ENCODE measurements at regions not wholly inside any gene's neighbourhood (a gene's known extent, or its start where the extent isn't known, plus 50 kb on each side); places are given as distances from the start of the nearest gene placed in this dataset.

DNA sequence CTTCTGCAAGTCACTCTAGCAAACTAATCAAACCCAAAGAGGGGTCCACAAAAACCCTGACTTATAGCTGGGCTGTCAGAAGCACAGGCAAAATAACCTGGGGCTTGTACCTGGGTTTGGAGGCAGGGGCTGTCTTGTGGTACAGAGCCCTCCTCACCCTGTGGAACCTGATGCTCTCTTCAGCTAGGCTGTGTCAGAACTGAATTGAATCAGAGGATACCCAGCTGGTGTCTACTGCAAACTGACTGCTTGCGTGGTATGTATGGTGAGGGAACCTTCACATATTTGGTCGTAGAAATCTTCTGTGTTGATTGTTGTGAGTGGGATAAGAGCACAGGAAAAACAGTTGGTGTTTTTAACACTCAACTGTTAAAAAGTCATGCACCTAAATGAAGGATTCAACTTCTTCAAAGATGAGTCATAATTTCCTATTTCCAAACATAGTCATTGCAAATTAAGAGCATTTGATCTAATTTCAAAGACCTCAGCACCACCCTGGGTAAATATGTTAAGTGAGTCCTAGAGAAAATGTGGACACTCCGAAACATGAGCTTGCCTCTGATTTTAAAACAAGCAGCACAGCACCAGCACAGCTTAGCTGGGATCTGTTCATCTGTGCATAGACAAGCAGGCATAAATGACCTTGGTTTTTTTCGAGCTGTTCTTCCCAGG lies 840.2 kb downstream of the UQCRFS1 start:
- no peak overlapping the region for H2AFZ ChIP-seq (ENCODE audit: low read length)
- no peaks in the 10 kb centered on the region for H3K9me2 ChIP-seq (replicated peaks; ENCODE audit: low read depth, low read length)
- no peaks in the 10 kb centered on the region for H4K20me1 ChIP-seq (ENCODE audit: insufficient read depth, low read length, poor library complexity, severe bottlenecking)
- no peaks in the 10 kb centered on the region for H3K79me2 ChIP-seq (ENCODE audit: insufficient read depth, low read length)
- no peak overlapping the region for H3K9ac ChIP-seq (ENCODE audit: low read depth, low read length, poor library complexity, severe bottlenecking)
- no peak overlapping the region for H3K4me3 ChIP-seq (ENCODE audit: low read length, poor library complexity, severe bottlenecking)
- no peak for TF ChIP-seq EZH2phosphoT487 (IDR thresholded peaks at IDR 0.05; ENCODE audit: borderline replicate concordance)
- TF ChIP-seq, protein P1, sequence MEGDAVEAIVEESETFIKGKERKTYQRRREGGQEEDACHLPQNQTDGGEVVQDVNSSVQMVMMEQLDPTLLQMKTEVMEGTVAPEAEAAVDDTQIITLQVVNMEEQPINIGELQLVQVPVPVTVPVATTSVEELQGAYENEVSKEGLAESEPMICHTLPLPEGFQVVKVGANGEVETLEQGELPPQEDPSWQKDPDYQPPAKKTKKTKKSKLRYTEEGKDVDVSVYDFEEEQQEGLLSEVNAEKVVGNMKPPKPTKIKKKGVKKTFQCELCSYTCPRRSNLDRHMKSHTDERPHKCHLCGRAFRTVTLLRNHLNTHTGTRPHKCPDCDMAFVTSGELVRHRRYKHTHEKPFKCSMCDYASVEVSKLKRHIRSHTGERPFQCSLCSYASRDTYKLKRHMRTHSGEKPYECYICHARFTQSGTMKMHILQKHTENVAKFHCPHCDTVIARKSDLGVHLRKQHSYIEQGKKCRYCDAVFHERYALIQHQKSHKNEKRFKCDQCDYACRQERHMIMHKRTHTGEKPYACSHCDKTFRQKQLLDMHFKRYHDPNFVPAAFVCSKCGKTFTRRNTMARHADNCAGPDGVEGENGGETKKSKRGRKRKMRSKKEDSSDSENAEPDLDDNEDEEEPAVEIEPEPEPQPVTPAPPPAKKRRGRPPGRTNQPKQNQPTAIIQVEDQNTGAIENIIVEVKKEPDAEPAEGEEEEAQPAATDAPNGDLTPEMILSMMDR (conservative IDR thresholded peaks at IDR 0.05; ENCODE audit: low read length), result no peak
- no peaks in the 10 kb centered on the region for H3K36me3 ChIP-seq (ENCODE audit: insufficient read depth, low read length)
- no peaks in the 10 kb centered on the region for H3K27me3 ChIP-seq (ENCODE audit: insufficient read depth, low read length, poor library complexity, severe bottlenecking)
- H3K9me3 ChIP-seq (ENCODE audit: insufficient read depth, low read depth, low read length), result no peaks in the 10 kb centered on the region
- no peaks in the 10 kb centered on the region for H3K4me1 ChIP-seq (ENCODE audit: insufficient read depth, low read length, poor library complexity, severe bottlenecking)
- no peak overlapping the region for H3K4me2 ChIP-seq (ENCODE audit: low read depth, low read length, poor library complexity, severe bottlenecking)
- H3F3A ChIP-seq (ENCODE audit: low read depth), result no peaks in the 10 kb centered on the region

DNA sequence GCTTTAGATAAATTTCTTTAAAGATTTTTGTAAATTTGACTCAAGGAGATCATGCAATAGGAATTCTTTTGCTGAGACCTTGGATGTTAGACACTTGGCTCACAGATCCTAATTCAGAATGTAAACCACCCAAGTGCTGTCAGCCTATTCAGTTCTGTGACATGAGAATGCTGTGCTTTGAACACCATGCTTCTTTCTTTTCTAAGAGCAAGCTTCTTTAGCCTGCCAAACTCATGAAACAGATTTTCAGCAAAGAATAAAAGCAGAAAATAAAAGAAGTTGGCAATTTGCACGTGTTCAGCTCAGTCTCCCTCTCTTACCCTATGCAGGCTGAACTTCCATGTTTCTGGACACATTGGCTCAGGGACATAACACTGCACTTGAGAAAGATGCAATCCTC lies 845.8 kb downstream of the UQCRFS1 start:
- no peaks in the 10 kb centered on the region for H3K4me1 ChIP-seq (ENCODE audit: insufficient read depth, low read length, poor library complexity, severe bottlenecking)
- no peaks in the 10 kb centered on the region for H3K36me3 ChIP-seq (ENCODE audit: insufficient read depth, low read length)
- no peak overlapping the region for H3K9ac ChIP-seq (ENCODE audit: low read depth, low read length, poor library complexity, severe bottlenecking)
- no peak for TF ChIP-seq EZH2phosphoT487 (IDR thresholded peaks at IDR 0.05; ENCODE audit: borderline replicate concordance)
- TF ChIP-seq, protein P1 (conservative IDR thresholded peaks at IDR 0.05; ENCODE audit: low read length), result no peak
- no peaks in the 10 kb centered on the region for H3F3A ChIP-seq (ENCODE audit: low read depth)
- H3K9me3 ChIP-seq (ENCODE audit: insufficient read depth, low read depth, low read length), result no peaks in the 10 kb centered on the region
- no peaks in the 10 kb centered on the region for H3K79me2 ChIP-seq (ENCODE audit: insufficient read depth, low read length)
- no peaks in the 10 kb centered on the region for H4K20me1 ChIP-seq (ENCODE audit: insufficient read depth, low read length, poor library complexity, severe bottlenecking)
- no peak overlapping the region for H2AFZ ChIP-seq (ENCODE audit: low read length)
- no peak overlapping the region for H3K4me2 ChIP-seq (ENCODE audit: low read depth, low read length, poor library complexity, severe bottlenecking)
- H3K4me3 ChIP-seq (ENCODE audit: low read length, poor library complexity, severe bottlenecking), result no peak overlapping the region
- no peaks in the 10 kb centered on the region for H3K27me3 ChIP-seq (ENCODE audit: insufficient read depth, low read length, poor library complexity, severe bottlenecking)
- no peaks in the 10 kb centered on the region for H3K9me2 ChIP-seq (replicated peaks; ENCODE audit: low read depth, low read length)

DNA sequence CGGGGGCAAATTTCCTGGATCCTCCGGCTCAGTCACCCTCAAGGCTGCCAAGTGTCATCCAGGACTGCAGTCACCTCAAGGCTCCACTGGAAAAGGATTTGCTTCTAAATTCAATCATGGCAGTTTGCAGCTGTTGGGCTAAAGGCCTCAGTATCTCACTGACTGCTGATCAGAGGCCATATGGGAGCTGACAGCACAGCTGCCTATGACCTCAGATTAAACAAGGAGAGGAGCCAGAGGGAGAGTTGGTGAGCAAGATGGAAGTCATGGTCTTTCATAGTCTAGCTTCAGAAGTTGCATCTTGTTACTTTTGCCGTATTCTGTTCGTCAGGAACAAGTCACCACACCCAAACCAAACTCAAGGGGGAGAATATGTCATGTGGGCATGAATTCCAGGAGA lies 849.7 kb downstream of the UQCRFS1 start:
- TF ChIP-seq EZH2phosphoT487 (IDR thresholded peaks at IDR 0.05; ENCODE audit: borderline replicate concordance), result no peak
- TF ChIP-seq, protein P1 (conservative IDR thresholded peaks at IDR 0.05; ENCODE audit: low read length), result no peak
- H3K4me2 ChIP-seq (ENCODE audit: low read depth, low read length, poor library complexity, severe bottlenecking), result no peak overlapping the region
- H4K20me1 ChIP-seq (ENCODE audit: insufficient read depth, low read length, poor library complexity, severe bottlenecking), result no peaks in the 10 kb centered on the region
- H3K79me2 ChIP-seq (ENCODE audit: insufficient read depth, low read length), result no peaks in the 10 kb centered on the region
- H3K36me3 ChIP-seq (ENCODE audit: insufficient read depth, low read length), result no peaks in the 10 kb centered on the region
- no peaks in the 10 kb centered on the region for H3K9me3 ChIP-seq (ENCODE audit: insufficient read depth, low read depth, low read length)
- no peaks in the 10 kb centered on the region for H3K27me3 ChIP-seq (ENCODE audit: insufficient read depth, low read length, poor library complexity, severe bottlenecking)
- H2AFZ ChIP-seq (ENCODE audit: low read length), result no peak overlapping the region
- H3K4me1 ChIP-seq (ENCODE audit: insufficient read depth, low read length, poor library complexity, severe bottlenecking), result no peaks in the 10 kb centered on the region
- no peaks in the 10 kb centered on the region for H3F3A ChIP-seq (ENCODE audit: low read depth)
- H3K9ac ChIP-seq (ENCODE audit: low read depth, low read length, poor library complexity, severe bottlenecking), result no peak overlapping the region
- H3K9me2 ChIP-seq (replicated peaks; ENCODE audit: low read depth, low read length), result no peaks in the 10 kb centered on the region
- no peak overlapping the region for H3K4me3 ChIP-seq (ENCODE audit: low read length, poor library complexity, severe bottlenecking)

Data from Loucy (cell line).